HG03565 (cell line): ENCODE measurements at regions not wholly inside any gene's neighbourhood (a gene's known extent, or its start where the extent isn't known, plus 50 kb on each side); places are given as distances from the start of the nearest gene placed in this dataset.

ENCODE experiments used
- ATAC-seq: cut with Tn5 transposase; IDR thresholded peaks from one replicate; pipeline ENCODE4 v1.9.1; 2021; ENCODE audit warnings: mild to moderate bottlenecking, moderate library complexity; ENCODE audit not compliant: unreplicated experiment

DNA sequence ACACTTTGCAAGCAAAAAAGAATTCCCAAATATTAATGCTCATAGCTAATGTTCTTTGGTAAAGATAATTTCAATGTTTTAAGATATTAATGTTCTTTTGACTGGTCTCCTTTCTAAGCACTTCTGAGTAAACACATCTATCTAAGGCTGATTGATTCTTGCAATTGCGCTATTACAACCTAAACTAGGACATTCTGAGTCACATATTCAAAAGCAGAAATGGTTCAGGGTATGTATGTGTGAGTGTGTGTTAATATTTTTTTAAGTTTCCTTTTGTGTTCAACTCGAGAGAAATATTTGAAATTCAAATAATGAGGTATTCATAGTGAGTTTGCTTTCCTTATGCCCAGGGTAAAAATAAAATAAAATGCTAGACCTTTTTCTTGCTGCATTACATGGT is 203.6 kb upstream of the GRIK3 start:
- no peak for ATAC-seq

DNA sequence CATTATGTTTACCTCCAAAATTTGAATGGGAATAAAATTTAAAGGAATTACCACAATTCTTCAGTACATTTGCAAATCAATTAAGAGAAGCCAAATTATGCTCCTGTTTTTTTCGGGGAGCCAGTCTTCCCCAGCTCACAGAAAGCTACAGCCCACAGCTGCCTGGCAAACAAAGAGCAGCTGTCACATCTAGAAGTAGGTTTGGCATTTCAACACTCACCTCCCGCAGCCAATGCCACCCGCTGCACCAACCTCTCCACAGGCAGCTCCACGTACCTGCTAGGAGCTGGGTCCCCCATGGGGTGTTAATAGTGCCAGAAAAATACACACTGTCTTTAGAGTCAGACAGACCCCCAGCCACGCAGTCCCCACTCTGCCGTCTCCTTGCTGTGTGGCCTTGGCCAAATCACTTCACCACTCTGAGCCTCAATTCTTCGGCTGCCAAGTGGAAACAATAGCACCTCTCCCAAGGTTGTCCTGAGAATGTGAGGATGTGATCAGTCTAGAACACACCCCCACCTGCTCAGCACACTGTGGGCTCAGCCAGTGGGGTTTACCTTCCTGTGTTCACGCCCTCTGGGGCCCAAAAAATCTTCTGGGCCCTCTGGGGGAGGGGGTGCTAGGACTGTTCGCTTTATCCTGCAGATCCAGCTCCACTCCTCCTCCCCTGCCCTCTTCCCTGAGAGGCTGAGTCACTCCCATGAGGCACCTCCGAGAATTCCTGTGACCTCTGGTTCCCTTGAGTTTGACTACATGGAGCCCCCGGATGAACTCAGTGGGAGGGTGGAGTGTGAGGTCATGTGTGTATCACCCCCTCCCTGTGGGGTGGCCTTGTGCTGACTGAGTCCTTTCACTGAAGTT is 204.3 kb upstream of the GRIK3 start:
- ATAC-seq = no peak

DNA sequence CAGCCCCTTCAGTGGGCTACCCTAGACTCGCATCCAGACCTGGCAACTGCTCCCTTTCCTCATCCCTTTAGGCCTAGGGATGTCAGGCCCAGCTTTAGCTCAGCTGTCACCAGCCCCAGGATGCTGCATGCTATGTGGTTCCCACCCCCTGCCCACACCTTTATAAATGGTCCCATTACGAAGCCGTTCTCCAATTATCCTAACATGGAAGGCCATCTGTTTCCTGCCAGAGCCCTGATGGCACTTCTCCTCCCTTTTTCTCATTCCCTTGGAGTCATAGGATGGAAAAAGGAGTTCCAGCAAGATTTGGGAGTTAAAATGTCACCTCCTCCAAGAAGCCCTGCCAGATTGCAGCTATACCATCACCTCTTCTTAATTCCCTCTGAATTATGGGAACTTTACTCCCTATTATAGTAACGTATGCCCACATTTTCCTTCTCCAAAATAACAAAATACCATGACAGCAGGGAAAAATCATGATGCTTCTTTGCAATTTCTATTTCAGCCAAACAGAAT is 205.0 kb upstream of the GRIK3 start:
- ATAC-seq = no peak

DNA sequence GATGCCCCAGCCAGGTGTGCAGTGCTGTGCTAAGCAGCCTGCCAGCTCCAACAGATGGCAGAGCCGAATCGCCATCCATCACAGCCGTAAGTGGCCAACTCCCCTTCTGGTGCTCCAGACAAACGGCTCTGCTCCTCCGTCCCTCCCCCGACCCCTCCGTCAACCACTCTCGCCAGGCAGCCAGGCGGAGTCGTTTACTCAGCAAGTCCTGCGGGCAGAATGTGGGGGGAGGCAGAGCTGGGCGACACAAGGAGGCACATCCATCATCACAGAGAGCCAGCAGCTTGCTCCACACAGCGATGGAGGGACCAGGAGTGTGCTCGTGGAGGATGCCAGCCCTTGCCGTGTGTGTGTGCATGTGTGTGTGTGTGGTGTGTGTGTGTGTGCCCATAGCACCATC is 206.6 kb upstream of the GRIK3 start:
- ATAC-seq = no peak

DNA sequence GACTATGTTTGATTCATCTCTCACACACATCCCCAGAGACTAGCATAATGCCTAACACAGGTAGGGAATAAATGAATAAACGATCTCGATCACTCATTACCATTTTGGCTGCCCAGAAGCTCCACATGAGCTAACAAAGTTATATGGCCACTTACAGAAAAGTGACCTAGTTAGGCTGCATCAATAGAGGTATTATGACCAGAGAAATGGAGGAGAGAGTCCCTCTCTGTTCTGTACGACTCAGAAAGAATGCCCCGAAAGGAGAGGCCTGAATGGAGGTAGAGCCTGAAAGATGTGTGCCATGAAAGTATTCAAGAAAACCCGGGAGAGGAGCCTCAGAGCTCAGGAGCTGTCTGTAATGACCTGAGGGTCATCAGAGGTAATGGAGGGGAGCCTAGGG is 208.2 kb upstream of the GRIK3 start:
- no peak for ATAC-seq

DNA sequence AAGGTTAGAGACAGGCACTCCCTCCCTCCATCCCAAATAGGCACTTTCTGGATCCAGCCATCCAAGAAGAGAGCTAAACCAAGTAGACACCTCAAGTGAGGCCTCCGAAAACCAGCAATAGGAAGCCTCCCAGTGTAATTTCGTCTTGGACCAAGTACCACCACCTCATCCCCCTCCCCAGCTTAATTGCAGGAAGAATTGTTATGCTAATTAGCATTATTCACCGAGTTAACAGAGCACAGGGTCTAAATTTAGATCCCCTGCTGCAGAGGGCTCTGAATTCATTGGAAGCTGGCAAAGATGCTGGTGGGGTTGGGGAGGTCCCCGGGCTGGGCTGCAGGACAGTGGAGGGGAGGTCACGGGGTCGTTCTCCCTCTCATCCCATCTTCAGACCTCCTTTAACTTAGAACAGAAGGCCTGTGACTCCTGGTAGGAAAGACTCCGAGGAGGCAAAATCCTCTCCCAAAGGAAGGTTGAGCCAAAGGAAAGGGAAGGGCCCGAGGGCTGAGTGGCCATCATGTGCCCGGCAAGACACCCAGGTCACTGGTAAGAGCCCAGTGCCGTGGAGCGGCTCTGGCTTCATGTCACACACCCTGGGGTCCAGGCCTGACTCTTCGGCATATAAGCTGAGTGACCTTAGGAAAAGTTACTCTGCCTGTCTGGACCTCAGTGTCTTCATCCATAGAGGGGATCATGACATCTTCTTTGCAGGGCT is 209.2 kb upstream of the GRIK3 start:
- no peak for ATAC-seq

DNA sequence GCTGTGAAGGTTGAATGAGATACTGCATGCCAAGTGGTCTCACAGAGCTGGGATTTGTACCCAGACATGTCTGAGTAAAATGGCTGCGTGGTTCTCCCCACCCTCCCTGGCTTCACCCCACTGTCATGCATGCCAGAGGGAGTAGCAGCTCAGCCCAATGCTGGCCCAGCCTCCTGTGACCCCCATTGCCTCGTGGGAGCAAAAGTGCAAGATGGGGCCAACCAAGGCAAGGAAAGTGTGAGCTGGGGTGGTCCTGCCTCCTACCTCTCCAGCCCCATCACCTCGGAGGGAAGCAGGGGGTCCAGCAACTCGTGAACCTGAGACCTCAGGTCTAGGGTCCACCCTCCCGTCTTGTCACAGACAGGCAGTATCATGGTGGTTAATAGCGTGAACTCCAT is 209.8 kb upstream of the GRIK3 start:
- no peak for ATAC-seq

DNA sequence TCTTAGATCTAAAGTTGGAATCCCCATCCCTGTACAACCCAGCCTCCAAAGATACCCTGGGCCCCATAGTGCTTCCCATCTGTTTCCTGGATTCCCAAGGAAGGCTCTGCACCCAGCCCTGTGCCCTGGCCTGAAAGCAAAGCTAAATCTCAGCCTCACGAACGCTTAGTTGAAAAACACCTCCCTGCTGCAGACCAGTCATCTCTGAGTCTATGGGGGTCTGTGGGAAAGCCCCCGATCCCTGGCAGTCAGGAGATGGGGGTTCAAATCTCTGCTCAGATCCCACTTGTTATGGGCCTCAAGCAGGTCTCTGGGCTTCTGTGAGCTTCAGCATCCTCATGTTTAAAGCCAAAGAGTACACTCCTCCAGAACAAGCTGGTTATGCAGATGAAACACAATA is 210.5 kb upstream of the GRIK3 start:
- no peak for ATAC-seq

DNA sequence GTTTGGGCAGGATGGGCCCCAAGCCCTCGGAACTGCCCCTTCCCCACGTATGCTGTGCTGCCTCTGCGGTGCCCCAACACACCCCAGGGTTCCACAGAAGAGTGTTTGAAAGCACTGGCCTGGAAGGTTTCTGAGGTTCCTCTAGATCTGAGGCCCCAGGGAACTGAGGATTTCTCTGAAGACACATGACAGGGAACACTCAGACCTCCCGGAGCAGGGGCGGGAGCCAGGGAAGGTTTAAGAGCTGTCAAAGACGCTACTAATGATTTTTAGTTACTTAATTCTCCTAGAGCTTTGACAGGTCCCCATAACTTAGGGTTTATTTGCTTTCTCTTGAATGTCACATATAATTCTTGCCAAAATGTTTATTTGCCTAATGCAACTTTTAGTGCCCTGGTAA is 212.3 kb upstream of the GRIK3 start:
- no peak for ATAC-seq

DNA sequence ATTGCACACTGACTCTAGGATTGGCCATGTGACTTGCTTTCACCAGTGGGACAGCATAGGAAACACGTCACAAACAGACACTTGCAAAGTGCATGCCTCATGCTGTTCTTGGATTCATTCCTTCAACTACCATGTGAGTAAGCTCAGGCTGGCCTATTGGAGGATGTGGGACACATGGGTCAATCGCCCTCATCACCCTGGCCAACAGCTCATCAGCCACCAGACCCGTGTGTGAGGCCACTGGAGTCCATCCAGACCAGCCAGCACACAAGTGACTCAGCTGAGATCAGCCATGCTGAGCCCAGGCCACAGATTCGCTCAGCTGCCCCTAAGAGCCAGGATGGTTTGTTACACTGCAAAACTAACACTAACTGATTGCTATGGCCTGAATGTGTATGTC is 216.1 kb upstream of the GRIK3 start:
- no peak for ATAC-seq

DNA sequence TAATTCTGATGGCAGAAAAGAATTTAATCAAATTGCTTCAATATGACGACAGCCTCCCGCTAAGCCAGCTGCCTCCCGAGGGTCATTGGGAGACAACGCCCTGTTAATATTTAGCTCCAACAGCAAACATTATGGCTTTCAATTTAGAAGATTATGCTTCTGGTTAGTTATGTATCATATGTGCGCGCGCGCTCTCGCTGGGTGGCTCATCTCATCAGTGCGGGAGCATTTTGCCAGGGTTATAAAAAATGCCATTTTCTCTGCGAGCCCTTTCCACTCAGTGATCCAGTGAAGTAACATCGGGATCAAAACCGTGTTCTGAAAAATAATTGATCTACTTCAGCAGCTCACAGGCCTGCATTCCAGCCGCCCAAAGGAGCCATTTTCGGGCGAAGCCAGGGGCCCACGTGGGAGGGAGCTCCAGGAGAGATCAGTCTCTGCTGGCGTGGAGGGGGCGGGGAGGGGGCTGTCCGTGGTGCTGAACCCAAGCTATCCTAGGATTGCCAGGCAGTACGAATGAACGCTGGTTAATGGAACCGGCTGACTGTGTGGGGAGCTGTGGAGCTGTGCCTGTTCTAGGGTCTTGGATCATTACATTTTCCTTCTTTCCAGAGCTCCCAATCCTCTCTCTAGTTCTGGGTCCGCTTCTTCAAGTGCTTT is 219.1 kb upstream of the ZC3H12A start:
- no peak for ATAC-seq

DNA sequence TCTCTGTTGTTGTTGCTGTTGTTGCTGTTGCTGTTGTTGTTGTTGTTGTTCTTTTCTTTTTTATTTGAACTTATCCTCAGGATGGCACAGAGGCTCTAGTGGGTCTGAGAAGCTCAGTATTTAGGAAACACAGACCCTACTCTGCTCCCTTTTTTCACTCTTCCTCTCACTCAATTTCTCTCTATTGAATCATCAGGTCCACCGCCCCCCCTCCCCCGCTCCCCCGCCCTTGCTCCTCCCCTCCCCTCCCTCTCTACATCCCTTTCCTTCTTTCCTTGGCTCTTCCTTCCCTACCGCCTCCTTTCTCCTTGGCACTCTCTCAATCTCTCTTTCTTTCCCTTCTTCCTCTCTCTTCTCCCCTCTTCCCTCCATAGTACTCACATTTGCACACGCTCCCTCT is 218.5 kb upstream of the ZC3H12A start:
- no peak for ATAC-seq

DNA sequence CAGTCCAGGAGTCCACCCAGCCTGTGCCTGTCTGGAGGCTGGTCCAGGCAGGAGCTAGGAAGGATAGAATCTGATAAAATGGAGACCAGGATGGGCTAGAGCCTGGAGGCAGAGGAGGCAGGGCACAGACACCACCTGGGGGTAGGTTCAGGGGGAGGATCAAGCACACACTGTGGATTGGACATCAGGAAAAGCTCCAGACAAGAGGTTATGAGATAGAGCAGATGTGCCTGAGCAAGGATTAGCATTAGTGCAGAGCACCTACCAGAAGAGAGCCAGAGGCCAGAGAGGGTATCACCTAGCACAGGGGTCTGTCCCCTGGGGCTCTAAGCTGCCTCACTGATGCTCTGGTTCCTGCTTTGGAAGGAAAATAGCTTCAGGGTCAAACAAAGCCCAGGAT is 216.7 kb upstream of the ZC3H12A start:
- ATAC-seq = no peak

DNA sequence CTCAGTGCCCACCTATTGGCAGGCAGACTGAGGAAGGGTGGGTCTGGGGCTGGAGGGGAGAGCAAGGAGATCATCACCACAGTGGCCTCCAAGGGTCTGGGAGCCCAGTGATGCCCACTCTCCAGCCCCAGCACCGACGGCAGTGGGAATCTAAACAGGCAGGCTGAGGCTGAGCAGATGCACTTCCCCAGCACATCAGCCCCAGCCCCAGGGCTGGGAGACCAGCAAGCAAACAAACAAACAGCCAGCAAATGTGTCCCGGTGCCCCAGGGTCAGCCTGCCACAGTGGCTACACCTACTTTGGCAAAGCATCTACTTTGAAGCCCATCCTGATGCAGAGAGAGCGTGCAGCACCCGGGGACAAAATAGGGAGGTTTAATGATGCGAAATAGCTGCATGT is 216.3 kb upstream of the ZC3H12A start:
- ATAC-seq = no peak

DNA sequence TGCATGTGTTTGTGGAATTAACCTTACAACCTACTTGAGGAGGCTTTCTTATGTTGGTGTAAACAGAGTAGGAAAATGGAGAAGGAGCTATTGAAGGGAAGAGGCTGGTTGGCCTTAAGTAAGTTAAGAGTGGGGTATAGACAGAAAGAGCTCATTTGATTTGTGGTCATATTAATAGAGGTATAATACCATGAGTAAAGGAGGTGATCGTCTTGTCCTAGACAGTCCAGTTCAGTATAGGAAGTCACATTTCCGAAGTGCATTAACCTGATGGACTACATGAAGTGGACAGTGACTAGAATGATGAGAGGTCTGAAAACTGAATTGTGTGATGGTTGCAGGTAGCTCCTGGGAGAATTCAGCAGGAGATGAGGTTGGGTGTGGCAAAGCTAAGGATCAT is 215.4 kb upstream of the ZC3H12A start:
- ATAC-seq = no peak

DNA sequence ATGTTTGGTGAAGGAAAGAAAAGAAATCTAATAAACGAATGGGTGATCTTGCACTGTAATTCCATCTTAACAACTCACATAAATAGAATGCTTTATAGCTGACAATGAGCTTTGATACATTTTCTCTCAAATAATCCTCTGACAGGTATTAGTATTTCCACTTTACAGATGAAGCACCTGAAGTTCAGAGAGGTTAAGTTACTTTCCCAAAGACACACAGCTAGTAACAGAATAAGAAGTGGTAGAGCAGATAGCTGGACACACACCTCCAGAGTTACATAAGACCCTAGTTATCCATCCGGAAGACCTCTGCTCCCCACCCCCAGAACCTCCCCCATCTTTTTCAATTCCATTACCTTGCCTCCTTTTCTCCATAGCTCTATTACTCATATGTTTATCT is 213.3 kb upstream of the ZC3H12A start:
- no peak for ATAC-seq

DNA sequence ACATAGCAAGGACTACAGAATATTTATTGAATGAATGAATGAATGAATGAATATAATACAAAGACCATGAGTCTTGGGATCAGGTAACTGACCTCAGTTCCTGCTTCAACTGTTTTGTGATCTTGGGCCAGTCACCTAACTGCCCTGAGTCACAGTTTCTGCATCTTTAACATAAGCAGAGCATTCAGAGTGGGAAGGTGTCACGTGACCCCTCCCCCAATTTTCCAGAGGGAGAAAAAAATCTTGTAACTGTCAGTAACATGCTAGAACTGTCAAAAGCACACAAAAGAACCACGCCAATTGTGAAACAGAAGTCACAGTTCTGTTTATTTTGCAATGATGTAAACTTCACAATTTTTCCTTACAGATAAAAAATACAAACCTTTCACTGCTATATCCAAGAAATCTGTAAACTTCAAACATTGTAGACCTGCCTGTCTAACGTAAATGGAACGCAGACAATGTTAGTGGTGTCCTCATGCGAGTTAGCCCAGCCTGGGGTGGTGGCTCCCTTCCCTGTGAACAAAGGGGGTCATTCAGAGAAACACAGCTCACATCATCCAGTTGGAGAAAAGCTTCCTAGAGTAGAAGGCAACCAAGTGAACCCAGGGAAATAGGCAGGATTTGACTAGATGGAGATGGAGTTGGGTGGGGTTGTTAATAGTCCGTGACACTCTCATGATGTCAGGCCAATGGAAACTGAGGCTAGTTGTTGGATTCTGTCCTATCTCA is 211.8 kb upstream of the ZC3H12A start:
- ATAC-seq = no peak

DNA sequence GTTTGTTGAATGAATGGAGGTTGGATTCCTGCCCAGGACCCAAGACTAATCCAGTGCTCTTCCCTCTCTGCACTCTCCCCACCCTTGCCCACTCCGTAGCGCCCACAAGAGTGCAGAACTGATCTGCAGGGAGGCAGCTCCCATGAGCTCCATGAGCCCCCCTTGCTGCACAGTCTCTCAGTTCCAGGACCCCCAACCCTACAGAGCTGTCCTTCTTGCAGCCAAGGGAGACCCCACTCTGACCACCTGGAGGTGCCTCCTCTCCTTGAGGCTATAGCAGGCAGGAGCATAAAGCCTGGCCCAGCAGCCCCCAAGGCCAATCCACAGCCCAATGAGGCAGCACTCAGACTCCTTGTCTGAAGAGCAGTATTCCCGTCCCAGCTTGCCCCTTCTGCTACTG is 209.2 kb upstream of the ZC3H12A start:
- ATAC-seq = no peak

DNA sequence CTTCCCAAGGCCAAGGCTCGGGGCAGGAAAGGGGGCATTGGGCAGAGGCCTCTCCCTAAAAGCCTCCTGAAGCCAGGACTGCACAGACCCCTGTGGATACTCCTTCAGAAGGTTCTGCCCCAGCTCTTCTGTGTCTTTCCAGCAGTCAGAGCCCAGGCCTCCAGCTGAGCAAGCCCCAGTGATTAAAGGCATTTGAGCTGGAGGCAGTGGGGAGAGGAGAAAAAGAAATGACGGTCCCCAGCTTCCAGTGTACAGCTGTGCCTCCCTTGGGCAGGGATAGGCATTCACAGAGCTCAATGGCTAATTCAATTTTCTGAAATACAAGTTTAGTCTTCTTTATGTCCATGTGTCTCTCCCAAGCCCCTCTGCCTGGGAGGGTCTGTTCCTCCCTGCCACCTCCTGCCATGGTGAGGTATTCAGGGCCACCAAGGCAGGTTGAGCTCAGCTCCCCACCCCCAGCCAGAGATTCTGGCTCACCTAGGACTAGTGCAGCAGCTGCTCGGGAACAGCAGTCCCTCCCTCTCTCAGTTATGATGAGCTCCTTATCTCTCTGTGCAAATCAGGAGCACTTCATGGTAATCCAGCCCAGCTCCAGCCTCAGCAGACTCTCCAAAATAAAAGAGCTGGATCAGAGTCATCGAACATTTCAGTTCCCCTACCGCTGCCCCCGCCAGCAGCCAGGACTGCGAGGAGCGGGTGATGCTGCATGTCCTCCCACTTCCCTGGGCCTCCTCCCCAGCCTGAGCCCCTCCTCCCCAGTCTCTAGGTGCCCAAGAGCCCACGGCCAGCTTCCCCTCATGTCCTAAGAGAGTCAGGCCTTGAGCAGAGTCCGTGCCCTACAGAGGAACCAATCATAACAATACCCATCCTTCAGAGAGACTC is 208.4 kb upstream of the ZC3H12A start:
- ATAC-seq = no peak
